GM23338 (cell line): ENCODE measurements at regions not wholly inside any gene's neighbourhood (a gene's known extent, or its start where the extent isn't known, plus 50 kb on each side); places are given as distances from the start of the nearest gene placed in this dataset.

ENCODE experiments used
- ATAC-seq: fragments of 200-7000 bp; cut with Tn5 transposase; 3 replicates; pipeline ENCODE4 v1.9.1; 2020
- DNase-seq: peaks from one replicate; pipeline ENCODE4 v3.0.0-alpha.2; 2015; ENCODE audit warnings: low spot score
- H2AFZ ChIP-seq: fragments of 200-600 bp; sonication (generic); 2 replicates; pipeline ENCODE4 v1.8.0; 2016; ENCODE audit warnings: antibody characterized with exemption, mild to moderate bottlenecking, moderate library complexity
- H3F3A ChIP-seq: fragments of 200-600 bp; sonication (generic); replicated peaks from 2 replicates; pipeline ENCODE4 v1.8.0; 2017; ENCODE audit warnings: antibody characterized with exemption, mixed run types, low read depth
- H3K27ac ChIP-seq: fragments of 200-600 bp; sonication (generic); 2 replicates; pipeline ENCODE4 v1.6.1; 2016; ENCODE audit warnings: low read depth
- H3K27me3 ChIP-seq: fragments of 200-600 bp; sonication (generic); 2 replicates; pipeline ENCODE4 v1.8.0; 2016; ENCODE audit warnings: mild to moderate bottlenecking, mixed run types, moderate library complexity; ENCODE audit not compliant: insufficient read depth
- H3K36me3 ChIP-seq: fragments of 200-600 bp; sonication (generic); 2 replicates; pipeline ENCODE4 v1.8.0; 2016; ENCODE audit warnings: mild to moderate bottlenecking; ENCODE audit not compliant: insufficient read depth
- H3K4me1 ChIP-seq: fragments of 200-600 bp; sonication (generic); 2 replicates; pipeline ENCODE4 v1.8.0; 2016; ENCODE audit warnings: mild to moderate bottlenecking, moderate library complexity; ENCODE audit not compliant: insufficient read depth
- H3K4me2 ChIP-seq: fragments of 200-600 bp; sonication (generic); 2 replicates; pipeline ENCODE4 v1.7.1; 2017; ENCODE audit warnings: mixed run types
- H3K4me3 ChIP-seq: fragments of 200-600 bp; sonication (generic); 2 replicates; pipeline ENCODE4 v1.6.1; 2016; ENCODE audit warnings: mixed run types
- H3K79me2 ChIP-seq: fragments of 200-600 bp; sonication (generic); replicated peaks from 2 replicates; pipeline ENCODE4 v1.8.0; 2017; ENCODE audit warnings: mild to moderate bottlenecking; ENCODE audit not compliant: insufficient read depth
- H3K9me2 ChIP-seq: fragments of 200-600 bp; sonication (generic); 2 replicates; pipeline ENCODE4 v1.8.0; 2017; ENCODE audit not compliant: insufficient read depth
- H4K20me1 ChIP-seq: fragments of 200-600 bp; sonication (generic); replicated peaks from 2 replicates; pipeline ENCODE4 v1.8.0; 2017; ENCODE audit warnings: mild to moderate bottlenecking; ENCODE audit not compliant: insufficient read depth
- H3K27ac Mint-ChIP-seq: 2 replicates; pipeline ENCODE4 v1.8.0; 2020; ENCODE audit warnings: inconsistent platforms, mild to moderate bottlenecking, moderate library complexity, mixed read lengths
- H3K27me3 Mint-ChIP-seq: 3 replicates; pipeline ENCODE4 v1.8.0; 2022; ENCODE audit warnings: low read depth, mild to moderate bottlenecking, moderate library complexity, mixed read lengths, inconsistent platforms; ENCODE audit not compliant: insufficient read depth, poor library complexity
- H3K36me3 Mint-ChIP-seq: 3 replicates; pipeline ENCODE4 v1.8.0; 2021; ENCODE audit warnings: low read depth, mild to moderate bottlenecking, inconsistent platforms, moderate library complexity, mixed read lengths
- H3K4me1 Mint-ChIP-seq: 3 replicates; pipeline ENCODE4 v1.8.0; 2020; ENCODE audit warnings: mild to moderate bottlenecking, inconsistent platforms, mixed read lengths
- H3K4me3 Mint-ChIP-seq: 3 replicates; pipeline ENCODE4 v1.8.0; 2021; ENCODE audit warnings: moderate library complexity, mild to moderate bottlenecking, inconsistent platforms, mixed read lengths
- H3K9me3 Mint-ChIP-seq: 3 replicates; pipeline ENCODE4 v1.8.0; 2020; ENCODE audit warnings: moderate library complexity, mild to moderate bottlenecking, inconsistent platforms, mixed read lengths
- EZH2 ChIP-seq: fragments of 200-600 bp; sonication (generic); IDR thresholded peaks from one replicate; pipeline ENCODE4 v1.8.0; 2017; ENCODE audit warnings: antibody characterized with exemption, mild to moderate bottlenecking, low read depth; ENCODE audit not compliant: unreplicated experiment
- JUNB ChIP-seq: IDR thresholded peaks from one replicate; pipeline ENCODE4 v1.6.1; 2016; ENCODE audit warnings: antibody characterized with exemption; ENCODE audit not compliant: unreplicated experiment
- NANOG ChIP-seq: IDR thresholded peaks from 2 replicates; pipeline ENCODE4 v1.6.1; 2016; ENCODE audit warnings: antibody characterized with exemption, borderline replicate concordance
- POLR2AphosphoS5 ChIP-seq: IDR thresholded peaks from 2 replicates; pipeline ENCODE4 v1.6.1; 2016; ENCODE audit warnings: antibody characterized with exemption, low read depth
- ZNF114 ChIP-seq: fragments of 250-450 bp; sonication (Bioruptor Pico); IDR thresholded peaks from 2 replicates; pipeline ENCODE4 v1.5.0; 2020; ENCODE audit warnings: mild to moderate bottlenecking, moderate library complexity

- peaks cover 2% of the 10 kb centered on the region; the same call in 2 of the 3 replicates for H3K4me1 Mint-ChIP-seq
- Histone ChIP-seq H3F3A (no peaks in the 10 kb centered on the region), H3K4me3 (no peak overlapping the region), H3K4me2 (no peak overlapping the region), H3K36me3 (no peaks in the 10 kb centered on the region), H3K4me1 (no peaks in the 10 kb centered on the region), H3K79me2 (no peaks in the 10 kb centered on the region), H2AFZ (no peak overlapping the region), H3K27ac (no peak overlapping the region), H4K20me1 (no peaks in the 10 kb centered on the region), H3K9me2 (peaks cover 15% of the 10 kb centered on the region; the same call in 1 of the 2 replicates), H3K27me3 (no peaks in the 10 kb centered on the region)
- peaks cover 4% of the 10 kb centered on the region; the same call in 1 of the 3 replicates for H3K36me3 Mint-ChIP-seq
- TF ChIP-seq EZH2 (no peak), ZNF114 (no peak)
- no peak overlapping the region for H3K27ac Mint-ChIP-seq
- DNase-seq: no peak
- H3K4me3 Mint-ChIP-seq: no peak overlapping the region
- no peaks in the 10 kb centered on the region for H3K27me3 Mint-ChIP-seq
- no peak for ATAC-seq
- no peaks in the 10 kb centered on the region; the same call in 1 of the 3 replicates for H3K9me3 Mint-ChIP-seq
Observed at GRCh38 chr2:7792031-7792651, 874.9 kb downstream of the RNF144A start.

- Histone ChIP-seq H3K79me2 (no peaks in the 10 kb centered on the region), H3K27ac (no peak overlapping the region), H3K4me2 (no peak overlapping the region), H3K36me3 (0 out of 2 replicates have a peak, but pooled peaks cover 8% of the 10 kb centered on the region), H3K4me1 (no peaks in the 10 kb centered on the region), H2AFZ (no peak overlapping the region), H4K20me1 (no peaks in the 10 kb centered on the region), H3K27me3 (no peaks in the 10 kb centered on the region), H3F3A (no peaks in the 10 kb centered on the region), H3K4me3 (no peak overlapping the region), H3K9me2 (peaks cover 23% of the 10 kb centered on the region; the same call in 1 of the 2 replicates)
- Mint-ChIP-seq H3K9me3 (peaks cover 22% of the 10 kb centered on the region), H3K27me3 (no peaks in the 10 kb centered on the region), H3K36me3 (peaks cover 22% of the 10 kb centered on the region), H3K27ac (no peak overlapping the region), H3K4me3 (no peak overlapping the region), H3K4me1 (peaks cover 2% of the 10 kb centered on the region; the same call in 1 of the 3 replicates)
- no peak for TF ChIP-seq NANOG
- no peak for TF ChIP-seq JUNB
- TF ChIP-seq EZH2: no peak
- no peak for ATAC-seq
- DNase-seq: no peak
Observed at GRCh38 chr2:7795778-7796563, 878.8 kb downstream of the RNF144A start.

GRCh38 chr2:7800031-7800430, 881.8 kb upstream of the ID2 start:
- peaks cover 31% of the 10 kb centered on the region; the same call in 1 of the 2 replicates for H3K9me2 ChIP-seq
- H3K4me3 ChIP-seq: no peak overlapping the region
- peaks cover 56% of the 10 kb centered on the region for H3K36me3 Mint-ChIP-seq
- no peaks in the 10 kb centered on the region for H3K27me3 Mint-ChIP-seq
- no peaks in the 10 kb centered on the region for H3K27me3 ChIP-seq
- peaks cover 2% of the 10 kb centered on the region; the same call in 1 of the 3 replicates for H3K4me1 Mint-ChIP-seq
- H3K4me3 Mint-ChIP-seq: no peak overlapping the region
- H3K4me2 ChIP-seq: no peak overlapping the region
- no peak overlapping the region for H3K27ac ChIP-seq
- H3K36me3 ChIP-seq: peaks cover 16% of the 10 kb centered on the region; the same call in 1 of the 2 replicates
- H3K4me1 ChIP-seq: no peaks in the 10 kb centered on the region
- H4K20me1 ChIP-seq: no peaks in the 10 kb centered on the region
- ATAC-seq (no peak), DNase-seq (no peak)
- no peaks in the 10 kb centered on the region for H3F3A ChIP-seq
- H3K27ac Mint-ChIP-seq: no peak overlapping the region
- no peak for TF ChIP-seq POLR2AphosphoS5
- H3K79me2 ChIP-seq: no peaks in the 10 kb centered on the region
- no peak overlapping the region for H2AFZ ChIP-seq
- H3K9me3 Mint-ChIP-seq: peaks cover 56% of the 10 kb centered on the region
